GM12873 (cell line): ENCODE measurements at regions not wholly inside any gene's neighbourhood (a gene's known extent, or its start where the extent isn't known, plus 50 kb on each side); places are given as distances from the start of the nearest gene placed in this dataset.

Experiments
- CTCF ChIP-seq: IDR thresholded peaks from 2 replicates; pipeline ENCODE4 v1.5.1; 2012; ENCODE audit warnings: low read depth, mild to moderate bottlenecking, moderate library complexity, low read length, control low read depth; ENCODE audit not compliant: insufficient read depth; ENCODE audit errors: missing control alignments

GRCh38 chr5:159801303-159801702, 115.0 kb upstream of the ADRA1B start:
- TF ChIP-seq CTCF, result no peak

- TF ChIP-seq CTCF, result no peak
Measured at GRCh38 chr5:159802661-159803060, 113.6 kb upstream of the ADRA1B start.

GRCh38 chr5:159804121-159804520, 112.2 kb upstream of the ADRA1B start:
- no peak for TF ChIP-seq CTCF

DNA sequence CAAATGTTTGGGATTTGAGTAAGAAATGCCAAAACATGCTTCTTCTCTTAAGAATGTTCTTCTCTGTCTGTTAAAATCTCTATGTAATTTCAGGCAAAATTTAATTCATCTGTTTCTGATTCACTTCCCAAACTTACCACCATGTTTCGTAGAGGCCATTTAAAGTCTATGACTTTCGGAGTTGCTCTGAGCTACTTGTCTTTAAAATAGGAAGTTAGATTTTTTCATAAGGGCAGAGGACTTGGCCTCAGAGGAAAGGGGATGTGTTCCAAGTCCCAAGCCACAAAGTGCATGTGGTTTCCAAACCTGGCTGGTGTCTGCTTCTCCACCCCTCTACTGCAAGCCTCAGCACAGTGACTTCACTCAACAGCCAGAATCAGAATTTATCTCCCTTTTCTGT, 111.3 kb upstream of the ADRA1B start:
- no peak for TF ChIP-seq CTCF

- TF ChIP-seq CTCF, result no peak
Measured at GRCh38 chr5:159807586-159807985, 108.7 kb upstream of the ADRA1B start.

DNA sequence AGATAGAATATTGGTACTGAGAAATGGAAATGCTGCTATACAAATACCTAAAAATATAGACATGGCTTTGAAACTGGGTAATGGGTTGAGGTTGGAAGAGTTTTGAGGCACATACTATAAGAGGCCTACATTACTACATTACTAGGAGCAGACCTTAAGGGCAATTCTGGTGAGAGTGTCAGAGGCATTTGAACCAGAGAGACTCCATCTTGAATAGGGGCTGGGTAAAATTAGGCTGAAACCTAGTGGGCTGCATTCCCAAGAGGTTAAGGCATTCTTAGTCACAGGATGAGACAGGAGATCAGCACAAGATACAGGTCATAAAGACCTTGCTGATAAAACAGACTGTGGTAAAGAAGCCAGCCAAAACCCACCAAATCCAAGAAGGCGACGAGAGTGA, 104.6 kb upstream of the ADRA1B start:
- TF ChIP-seq CTCF, result no peak

GRCh38 chr5:159814222-159814621, 102.1 kb upstream of the ADRA1B start:
- TF ChIP-seq CTCF, result no peak
